IPS-NIHi11 (cell line): ENCODE measurements at regions not wholly inside any gene's neighbourhood (a gene's known extent, or its start where the extent isn't known, plus 50 kb on each side); places are given as distances from the start of the nearest gene placed in this dataset.
"Not testable (repeated sequence)": the region's sequence is repeated elsewhere in the genome, so short reads cannot be mapped to it uniquely, and the experiment has no call there.

ENCODE experiments used
- DNase-seq: peaks from one replicate; pipeline ENCODE4 v3.0.0; 2012; ENCODE audit warnings: mixed read lengths, low spot score

DNA sequence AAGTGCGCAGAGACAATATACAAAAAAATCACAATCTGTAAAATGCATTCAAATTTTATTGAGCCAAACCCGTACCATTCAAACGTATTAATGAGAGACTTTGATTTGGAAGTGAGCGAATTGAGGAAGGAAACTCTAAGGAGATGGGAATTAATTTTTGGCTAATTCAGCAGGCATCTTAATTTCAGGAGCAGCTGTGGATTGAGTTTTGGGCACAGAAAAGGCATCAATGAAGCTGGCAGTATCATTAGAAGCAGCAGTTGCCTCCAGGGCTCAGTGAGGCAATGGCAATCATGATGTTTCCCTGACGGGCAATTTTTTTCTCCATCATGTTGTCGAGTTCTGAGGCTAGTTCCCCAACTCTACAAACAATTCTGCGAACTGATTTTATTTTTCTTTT, 2041.6 kb downstream of the NCAM2 start:
- DNase-seq = no peak

DNA sequence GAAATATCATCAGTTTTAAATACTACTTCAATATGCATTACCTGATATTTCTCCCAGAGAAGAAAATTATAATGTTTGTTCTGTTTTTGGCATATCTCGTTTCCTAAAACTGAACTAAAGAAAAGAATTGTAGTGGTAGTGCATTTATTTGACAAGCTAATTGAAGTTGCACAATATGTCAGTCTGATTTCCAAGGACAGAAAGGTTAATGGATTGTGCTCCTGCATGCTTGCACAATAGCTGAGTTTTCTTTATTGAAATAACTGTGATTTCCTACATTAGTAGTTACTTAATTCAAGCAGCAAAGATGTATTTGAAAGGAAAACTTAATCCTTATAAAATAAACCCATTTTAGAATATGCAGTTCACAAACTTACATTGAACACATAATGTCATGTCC, 2047.7 kb downstream of the NCAM2 start:
- DNase-seq = no peak

DNA sequence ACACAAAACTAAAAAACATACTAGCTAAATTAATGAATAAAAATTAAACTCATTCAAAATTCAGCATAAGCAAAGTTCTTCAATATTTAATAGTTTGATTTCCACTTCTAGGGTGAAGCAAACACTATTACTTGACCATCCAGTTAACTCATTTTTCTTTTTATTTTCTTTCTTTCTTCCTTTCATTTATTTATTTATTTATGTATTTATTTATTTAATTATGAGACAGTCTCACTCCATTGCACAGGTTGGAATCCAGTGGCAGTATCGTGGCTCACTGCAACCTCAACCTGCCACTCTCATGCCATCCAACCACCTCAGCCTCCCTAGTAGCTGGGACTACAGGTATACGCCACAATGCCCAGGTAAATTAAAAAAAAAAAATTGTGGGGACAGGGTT, 2069.5 kb downstream of the NCAM2 start:
- no peak for DNase-seq

DNA sequence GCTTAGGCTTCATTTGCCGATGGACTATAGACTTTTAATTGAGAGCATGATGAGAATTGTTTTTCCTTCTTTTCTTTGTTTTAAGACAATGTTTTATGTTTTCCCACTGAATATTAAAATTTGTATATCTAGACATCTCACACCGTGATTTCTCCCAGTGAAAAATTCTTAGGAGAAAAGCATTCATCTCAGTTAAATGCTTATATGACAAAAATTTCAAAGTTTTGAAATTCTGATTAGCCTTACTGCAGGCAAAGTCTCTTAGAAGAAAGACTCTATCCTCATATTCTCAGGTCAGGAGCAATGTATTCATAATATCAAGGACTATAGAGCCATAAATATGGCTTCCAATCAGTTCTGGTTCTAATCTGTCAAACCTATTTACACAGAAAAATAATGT, 2085.0 kb downstream of the NCAM2 start:
- DNase-seq = no peak

DNA sequence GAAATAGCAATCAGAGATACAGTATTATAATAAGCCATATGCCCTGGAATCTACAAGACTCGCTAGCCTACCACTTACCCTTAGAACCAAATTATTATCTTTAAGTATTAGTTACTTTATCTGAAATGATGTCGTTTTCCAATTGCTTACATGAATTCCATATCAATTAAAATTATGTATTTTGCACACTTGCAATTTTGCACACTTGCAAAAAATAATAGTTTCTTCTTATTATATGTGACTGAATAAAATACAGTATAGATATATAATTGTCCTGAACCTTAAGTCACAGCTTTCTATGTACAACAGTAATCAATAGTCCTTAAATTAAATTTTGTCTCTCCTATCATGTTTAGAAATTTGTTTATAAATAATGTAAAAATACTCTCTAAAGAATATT, 2095.1 kb downstream of the NCAM2 start:
- DNase-seq = no peak

DNA sequence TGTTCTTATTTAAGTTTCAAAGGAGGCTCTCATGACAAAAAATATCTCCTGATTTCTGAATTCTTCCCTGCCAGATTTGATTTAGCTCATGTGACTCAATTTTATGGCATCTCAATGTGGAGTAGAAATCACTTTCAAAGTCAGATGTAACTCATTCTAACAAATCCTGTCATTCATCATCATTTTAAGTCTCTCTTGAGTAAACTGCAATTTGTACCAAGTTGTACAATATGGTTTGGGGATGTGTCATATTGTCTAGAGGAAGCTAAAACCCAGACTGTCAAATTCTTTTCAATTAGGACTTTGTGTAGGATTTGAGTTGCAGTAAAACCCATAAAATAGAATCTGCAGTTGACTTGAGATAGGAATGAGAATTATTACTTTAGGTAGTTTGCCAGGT, 2101.0 kb downstream of the NCAM2 start:
- DNase-seq = no peak

DNA sequence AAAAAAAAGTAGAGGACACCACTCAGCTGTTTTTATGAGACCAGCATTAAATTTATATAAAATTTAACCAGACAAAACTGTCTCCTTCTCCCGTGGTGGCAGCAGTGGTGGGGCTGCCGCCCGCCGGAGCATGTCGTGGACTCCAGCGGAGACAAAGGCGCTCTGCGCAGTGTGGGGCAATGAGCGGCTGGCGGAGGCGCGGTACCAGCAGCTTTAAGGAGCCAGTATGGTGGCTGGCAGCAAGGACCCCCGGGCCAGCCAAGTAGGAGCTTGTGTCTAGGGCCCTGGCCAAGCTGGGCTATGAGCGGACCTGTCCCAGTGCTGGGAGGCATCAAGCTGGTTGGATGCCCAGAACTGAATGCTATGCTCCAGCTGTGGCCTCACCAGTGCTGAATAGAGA, 2102.9 kb downstream of the NCAM2 start:
- no peak for DNase-seq

DNA sequence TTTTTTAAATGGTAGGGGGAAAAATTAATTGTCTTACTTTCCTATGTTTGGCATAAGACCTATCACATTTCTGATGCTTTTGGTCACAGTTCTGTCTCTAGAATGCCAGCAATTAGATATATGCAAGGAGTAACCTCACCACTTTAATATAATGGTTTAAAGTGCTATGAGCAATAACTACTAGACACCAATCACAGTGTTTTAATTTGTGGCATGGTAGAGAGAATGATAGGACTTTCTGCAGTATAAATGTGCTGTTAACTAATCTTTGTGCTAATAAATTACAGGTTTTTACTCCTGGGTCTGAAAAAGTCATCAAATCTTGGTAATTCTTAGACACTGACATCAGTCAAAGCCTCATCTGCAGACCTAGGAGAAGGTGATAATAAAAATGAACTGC, 2110.3 kb downstream of the NCAM2 start:
- no peak for DNase-seq

DNA sequence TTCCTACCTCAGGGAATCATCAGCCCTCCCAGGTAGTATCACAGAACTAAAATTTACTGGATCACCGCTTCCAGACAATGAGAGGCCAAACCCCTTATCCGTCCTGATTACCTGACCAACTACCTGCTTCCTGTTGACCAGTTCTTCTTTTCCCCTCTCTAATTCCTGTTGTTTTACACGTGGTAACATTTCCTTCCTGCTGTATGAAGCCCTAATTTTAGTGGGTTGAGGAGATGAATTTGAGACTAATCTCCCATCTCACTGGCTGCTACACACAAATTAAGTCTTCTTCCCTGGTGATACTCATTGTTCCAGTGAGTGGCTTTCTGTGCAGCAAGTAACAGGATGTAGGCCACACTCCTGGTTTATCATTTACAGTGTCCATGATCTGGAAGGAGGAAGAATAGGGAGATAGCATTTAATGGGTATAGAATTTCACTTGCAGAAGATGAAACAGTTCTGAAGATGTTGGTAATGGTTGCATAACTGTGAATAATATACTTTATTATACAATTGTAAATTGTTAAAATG, 2112.9 kb downstream of the NCAM2 start:
- DNase-seq = no peak

DNA sequence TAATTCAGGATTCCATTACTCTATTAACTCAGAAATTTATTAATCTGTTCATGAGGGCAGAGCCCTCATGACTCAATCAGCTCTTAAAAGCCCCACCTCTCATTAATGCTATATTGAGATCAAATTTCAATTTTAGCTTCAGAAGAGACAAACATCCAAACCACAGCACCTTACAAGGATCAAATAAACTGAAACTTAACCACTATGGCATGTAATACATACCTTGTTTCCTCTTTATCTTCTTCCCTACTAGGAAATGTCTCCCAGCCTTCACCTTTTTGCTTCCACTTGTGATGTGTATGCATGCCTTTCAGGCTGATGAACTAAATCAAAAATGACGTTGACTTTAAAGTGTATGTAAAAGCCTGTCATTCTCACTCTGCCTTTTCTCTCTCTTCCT, 2121.3 kb downstream of the NCAM2 start:
- no peak for DNase-seq

DNA sequence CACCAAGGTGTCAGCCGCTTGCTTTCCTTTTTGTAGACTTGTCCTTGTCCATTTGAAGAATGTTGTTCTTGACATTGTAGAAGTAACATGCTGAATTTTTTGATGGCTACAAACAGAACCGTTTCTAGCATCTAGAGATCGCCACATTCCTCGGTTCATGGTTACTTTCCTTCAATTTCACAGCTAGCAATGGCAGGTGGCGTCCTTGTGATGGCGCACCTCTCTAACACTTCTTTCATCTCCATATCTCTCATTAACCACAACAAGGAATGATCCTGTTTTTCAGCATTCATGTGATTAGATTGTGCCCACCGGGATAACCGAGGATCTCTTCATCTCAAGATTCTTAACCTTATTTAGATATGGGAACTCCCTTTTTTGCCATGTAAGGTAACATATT, 2129.8 kb downstream of the NCAM2 start:
- no peak for DNase-seq

DNA sequence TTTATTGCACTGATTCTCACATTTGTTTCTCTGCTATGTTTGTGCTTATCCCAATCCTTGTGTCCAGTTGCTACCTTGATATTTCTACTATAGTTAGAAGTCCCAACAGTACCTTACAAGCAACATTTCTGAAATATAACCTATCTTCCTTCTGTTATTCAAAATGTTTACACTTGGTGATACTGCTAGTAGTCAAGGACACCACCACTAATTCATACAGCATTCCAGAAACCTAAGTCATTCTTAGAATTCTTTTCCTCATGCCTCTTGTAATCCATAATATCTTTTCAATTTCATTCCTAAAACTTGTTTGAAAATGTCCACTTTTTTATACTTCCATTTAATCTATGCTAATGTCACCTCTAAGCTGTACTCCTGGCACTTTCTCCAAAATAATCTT, 2132.1 kb downstream of the NCAM2 start:
- DNase-seq = no peak

DNA sequence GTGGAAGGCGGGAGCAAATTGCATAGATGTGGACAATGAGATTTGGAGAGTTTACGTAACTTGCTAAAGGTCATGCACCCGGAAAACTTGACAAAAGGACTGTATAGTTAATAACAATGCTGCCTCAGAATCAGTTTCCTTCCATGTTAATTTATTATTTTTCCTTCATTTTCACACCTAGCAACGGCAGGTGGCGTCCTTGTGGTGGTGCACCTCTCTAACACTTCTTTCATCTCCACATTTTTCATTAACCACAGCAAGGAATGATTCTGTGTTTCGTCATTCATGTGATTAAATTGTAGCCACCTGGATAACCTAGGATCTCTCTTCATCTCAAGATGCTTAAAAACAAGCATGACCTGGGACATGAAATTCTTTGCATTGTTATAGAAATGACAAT, 2133.0 kb downstream of the NCAM2 start:
- DNase-seq = peak; percentile 6

DNA sequence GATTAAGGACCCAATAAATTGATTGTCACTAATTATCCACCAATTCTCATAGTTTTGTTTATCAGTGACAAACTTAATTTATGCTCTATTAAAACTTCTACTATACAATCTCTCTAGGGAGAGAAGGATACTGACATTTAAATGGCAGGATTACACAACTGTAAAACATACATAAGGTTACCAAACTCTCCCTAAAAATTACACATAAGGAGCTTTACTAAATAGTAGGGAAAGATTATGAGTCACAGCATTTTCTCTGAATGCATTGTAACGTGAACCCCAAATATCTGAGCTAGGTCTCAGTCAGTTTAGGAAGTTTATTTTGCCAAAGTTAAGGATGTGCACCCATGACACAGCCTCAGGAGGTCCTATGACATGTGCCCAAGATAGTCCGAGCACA, 2140.6 kb downstream of the NCAM2 start:
- no peak for DNase-seq

DNA sequence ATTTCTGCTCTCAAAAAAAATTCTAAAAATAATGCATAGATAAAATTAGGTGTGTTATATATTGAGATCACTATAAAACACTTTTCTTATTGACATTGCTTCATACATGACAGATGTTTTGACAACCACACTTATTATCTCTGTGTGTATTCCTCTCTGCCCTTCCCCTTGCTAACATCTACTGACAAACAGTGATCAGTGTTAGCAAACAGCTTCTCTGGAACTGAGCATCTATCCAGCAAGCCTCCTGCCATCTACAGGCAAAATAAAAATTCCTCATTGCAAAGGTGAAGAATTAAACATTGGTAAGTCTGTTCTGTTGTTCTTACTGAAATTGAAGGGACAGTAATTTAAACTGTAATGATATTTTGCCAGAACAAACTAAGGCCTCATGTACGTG, 2153.9 kb downstream of the NCAM2 start:
- DNase-seq = no peak

DNA sequence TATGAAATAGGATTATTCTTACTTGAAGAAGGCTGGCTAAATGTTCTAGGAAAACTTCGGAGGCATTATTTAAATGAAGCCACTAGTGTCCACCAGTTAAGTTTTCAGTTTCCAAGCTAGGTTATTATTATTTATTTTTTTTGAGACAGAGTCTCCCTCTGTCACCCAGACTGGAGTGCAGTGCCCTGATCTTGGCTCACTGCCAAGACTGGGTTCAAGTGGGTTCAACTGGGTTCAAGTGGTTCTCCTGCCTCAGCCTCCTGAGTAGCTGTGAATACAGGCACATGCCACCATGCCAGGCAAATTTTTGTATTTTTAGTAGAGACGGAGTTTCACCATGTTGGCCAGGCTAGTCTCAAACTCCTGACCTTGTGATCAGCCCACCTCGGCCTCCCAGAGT, 2155.6 kb downstream of the NCAM2 start:
- not testable (repeated sequence) for DNase-seq

DNA sequence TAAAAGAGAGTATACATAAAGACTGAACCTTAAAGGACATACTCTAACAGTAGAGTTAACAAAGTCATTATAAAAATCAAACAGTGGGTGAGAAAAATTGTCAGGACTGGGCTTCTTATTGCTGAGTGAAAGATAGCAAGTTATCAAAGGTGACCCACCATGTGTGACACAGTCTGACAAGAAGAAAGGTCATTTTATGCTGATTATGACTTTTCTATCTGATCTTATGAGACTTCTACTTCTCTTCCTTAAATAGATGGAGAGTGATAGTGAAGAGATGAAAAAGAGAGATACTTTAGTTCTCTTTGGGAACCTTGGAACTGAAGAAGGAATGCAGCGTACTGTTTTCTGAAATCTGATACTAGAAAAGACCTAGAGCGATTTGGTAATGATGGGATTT, 2157.1 kb downstream of the NCAM2 start:
- DNase-seq = no peak

DNA sequence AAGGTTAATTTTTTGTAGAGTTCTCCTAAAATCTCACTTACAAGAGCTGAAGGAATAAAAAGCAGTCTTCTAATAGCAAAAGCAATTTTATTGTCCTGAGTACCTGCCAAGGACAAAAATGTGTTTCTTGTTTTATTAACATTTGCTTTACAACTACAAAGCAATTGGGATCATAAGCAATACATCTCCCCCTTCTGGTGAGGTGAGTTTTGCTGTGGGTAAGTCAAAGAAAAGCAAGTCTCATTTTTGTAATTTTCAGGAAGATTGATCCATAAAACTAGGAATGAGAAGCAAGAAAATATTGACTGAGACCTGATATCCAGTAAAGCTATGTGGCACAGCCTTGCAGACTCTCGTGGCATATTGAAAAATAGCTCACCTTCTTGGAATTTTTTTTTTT, 2162.7 kb downstream of the NCAM2 start:
- DNase-seq = no peak

DNA sequence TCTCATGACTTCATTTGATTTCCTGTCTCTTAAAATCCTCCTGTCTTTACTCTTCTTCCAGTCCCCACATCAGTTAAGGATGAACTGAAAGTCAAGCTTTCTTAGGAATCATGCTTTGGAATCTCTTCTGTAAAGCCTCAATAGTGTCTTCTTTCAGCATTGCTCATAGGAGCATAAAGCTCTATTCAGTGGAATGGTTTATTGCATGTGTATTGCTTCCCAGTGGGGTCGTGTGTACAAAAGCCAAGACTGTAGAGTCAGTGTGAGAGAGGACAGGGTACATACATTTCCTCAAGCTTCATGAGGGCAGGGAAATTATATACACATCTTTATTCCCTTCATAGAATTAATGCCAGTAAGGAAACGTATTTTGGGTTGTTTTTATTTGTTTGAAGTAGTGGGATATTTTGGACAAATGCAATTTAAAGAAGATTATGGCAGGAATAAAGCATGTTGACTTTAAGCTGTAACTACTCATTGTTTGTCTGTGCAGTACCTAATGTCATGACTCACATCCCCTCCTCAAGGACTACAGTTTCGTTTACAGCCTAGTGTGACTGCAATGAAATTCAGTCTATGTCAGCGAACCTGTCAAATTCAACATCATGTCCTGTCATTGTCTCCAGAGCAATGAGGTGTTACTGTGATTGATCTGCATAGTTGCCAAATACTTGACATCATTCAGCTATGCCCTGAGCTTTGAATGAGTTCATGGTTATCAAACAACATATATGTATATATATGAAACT, 2164.2 kb downstream of the NCAM2 start:
- DNase-seq = no peak
